ENCODE measurements at regions not wholly inside any gene's neighbourhood (a gene's known extent, or its start where the extent isn't known, plus 50 kb on each side); places are given as distances from the start of the nearest gene placed in this dataset.

DNA sequence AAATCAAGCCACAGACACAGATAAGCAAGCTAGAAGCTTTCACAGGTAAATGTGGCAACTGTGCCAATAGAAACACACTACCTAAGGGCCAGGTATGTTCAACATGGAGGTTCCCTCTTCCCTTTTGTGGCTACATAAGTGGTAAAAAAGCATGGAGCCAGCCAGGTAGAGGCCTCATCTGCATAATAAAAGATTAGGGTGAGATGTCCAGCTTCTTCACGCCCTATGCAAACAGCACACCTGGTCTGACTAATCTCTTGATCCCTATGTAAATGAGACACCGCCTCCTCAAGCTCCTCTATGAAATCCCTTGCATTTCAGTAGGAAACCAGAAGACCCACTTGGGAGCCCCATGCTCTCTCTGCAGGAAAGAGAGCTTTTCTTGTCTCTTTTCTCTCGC lies 282.2 kb downstream of the NEBL start:
- no peak overlapping the region for H3K4me3 ChIP-seq (ENCODE audit: low read depth, low read length)
- TF ChIP-seq CTCF (conservative IDR thresholded peaks at IDR 0.05; ENCODE audit: low read depth, low read length), result no peak
- DNase-seq (ENCODE audit: low read depth), result no peak

DNA sequence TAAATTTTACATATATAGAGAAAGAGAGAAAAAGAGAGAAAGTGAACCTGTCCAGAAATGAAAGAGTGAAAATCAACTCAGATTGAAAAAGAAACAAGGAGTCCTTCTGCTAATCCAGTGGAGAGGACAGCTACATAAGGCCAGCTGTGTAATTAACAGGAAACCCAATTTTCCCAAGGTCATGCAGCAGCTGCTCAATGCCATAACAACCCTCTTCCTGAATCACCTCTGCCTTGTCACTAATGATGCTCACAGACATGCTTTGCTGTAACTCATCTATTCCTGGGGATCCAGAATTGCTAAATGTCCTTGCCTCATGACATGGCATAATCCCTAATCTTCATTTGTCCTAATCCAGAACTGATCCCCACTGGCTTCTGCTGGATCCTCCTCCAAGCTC lies 288.6 kb downstream of the NEBL start:
- no peak overlapping the region for H3K4me3 ChIP-seq (ENCODE audit: low read depth, low read length)
- TF ChIP-seq CTCF (conservative IDR thresholded peaks at IDR 0.05; ENCODE audit: low read depth, low read length), result no peak
- no peak for DNase-seq (ENCODE audit: low read depth)

DNA sequence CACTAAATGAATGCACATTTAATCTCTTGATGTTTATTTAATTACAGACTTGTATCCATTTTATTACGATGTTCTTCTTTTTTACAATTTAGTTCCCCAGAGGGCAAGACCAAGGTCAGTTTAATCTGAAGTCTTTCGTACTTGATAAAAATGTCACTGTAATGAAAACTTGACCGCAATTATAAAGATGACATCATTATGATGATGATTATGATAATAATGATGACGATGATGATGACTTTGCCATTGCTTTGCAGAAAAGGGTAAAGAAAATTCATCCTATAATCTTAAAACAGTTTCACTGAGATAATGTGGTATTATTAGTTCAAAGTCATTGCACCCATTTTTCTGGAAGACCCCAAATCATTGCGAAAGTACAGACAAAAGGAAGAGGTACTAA lies 290.1 kb downstream of the NEBL start:
- H3K4me3 ChIP-seq (ENCODE audit: low read depth, low read length), result no peak overlapping the region
- no peak for DNase-seq (ENCODE audit: low read depth)
- no peak for TF ChIP-seq CTCF (conservative IDR thresholded peaks at IDR 0.05; ENCODE audit: low read depth, low read length)

DNA sequence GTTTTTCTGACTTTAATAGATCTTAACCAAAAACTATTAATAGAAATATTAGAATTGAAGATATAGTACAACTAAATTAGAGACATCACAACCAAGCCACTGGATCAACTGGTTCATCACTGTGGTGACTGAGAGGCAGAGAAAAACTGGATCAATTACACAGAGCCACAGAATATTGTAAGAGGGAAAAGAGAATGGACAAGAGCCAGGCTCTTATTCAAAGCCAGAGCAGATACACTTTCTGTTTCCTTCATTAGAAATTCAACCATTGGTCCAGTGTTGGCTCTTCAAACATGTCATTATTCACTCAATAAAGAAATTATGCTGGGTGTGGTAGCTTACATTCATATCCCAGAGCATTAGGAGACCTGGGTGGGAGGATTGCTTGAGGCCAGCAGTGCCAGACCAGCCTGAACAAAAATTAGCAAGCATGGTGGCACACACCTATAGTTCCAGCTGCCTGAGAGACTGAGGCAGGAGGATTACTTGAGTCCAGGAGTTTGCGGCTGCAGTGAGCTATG lies 295.1 kb downstream of the NEBL start:
- TF ChIP-seq CTCF (conservative IDR thresholded peaks at IDR 0.05; ENCODE audit: low read depth, low read length), result no peak
- DNase-seq (ENCODE audit: low read depth), result no peak
- H3K4me3 ChIP-seq (ENCODE audit: low read depth, low read length), result no peak overlapping the region

DNA sequence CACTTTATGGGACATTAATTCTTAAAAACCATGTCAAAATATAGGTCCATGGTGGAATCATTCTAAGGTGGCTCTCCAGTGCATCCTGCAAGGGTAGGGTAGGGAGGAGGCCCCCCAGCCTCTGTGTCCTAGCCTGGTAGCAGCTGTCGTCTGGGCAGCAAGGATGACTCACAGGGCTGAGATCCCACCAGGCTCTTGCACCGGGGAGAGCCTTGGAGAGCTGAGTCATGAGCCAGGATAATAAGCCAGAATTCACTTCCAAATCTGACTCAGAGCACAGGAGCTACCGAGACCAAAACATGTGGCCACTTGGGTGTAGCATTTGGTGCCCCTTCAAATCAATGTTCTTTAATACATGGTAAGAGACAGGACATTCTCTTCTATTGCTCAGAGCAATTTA lies 298.5 kb downstream of the NEBL start:
- no peak overlapping the region for H3K4me3 ChIP-seq (ENCODE audit: low read depth, low read length)
- TF ChIP-seq CTCF (conservative IDR thresholded peaks at IDR 0.05; ENCODE audit: low read depth, low read length), result no peak
- peak; percentile 47 for DNase-seq (ENCODE audit: low read depth)

DNA sequence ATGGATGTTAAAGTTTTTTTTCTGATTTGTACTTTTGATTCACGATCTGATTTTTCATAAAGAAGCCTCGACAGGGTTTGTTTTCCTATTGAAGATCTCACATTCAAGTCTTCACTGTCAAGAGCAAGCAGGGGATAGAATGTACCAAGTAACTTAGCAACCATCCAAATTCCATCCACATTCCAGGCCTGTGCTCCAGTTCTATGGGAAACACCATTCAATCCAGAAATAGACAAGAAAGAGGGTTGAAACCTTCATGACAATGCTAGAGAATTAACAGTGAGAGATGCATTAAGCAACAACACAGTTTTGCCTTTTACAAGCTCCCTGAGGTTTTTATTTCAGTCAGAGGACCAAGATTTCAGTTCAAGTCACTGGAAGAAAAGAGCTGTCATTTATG lies 300.2 kb downstream of the NEBL start:
- H3K4me3 ChIP-seq (ENCODE audit: low read depth, low read length), result no peak overlapping the region
- no peak for DNase-seq (ENCODE audit: low read depth)
- no peak for TF ChIP-seq CTCF (conservative IDR thresholded peaks at IDR 0.05; ENCODE audit: low read depth, low read length)

DNA sequence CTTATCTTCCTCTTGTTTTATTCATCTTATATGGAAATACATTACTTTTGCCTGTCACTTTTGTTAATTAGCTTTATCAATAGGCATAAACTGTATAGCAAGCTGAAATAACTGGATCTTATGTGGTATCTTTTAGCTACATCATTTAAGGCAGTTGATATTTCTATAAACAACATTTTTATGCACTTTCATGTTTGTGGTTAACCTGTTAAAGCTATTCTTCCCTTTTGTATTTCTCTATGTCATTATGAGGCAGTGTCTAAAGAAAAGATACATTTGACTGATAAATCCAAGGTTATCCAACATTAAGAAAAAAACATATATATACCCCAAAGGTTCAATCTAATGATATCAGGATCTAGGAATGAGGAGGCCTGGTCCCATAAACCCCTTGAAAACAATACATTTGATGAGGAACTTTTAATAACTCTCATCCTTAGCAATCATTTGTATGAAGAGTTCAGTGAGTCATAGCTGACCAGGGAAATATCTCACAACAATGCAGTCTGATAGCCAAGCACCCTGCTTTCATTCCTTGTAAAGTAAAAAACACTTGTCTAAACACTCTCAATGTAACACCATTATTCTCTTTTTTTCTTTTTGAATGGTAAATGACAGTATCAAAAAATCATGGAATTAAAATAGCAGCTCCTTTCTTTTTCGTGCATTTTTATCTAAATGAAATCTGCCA lies 300.9 kb downstream of the NEBL start:
- H3K4me3 ChIP-seq (ENCODE audit: low read depth, low read length), result no peak overlapping the region
- TF ChIP-seq CTCF (conservative IDR thresholded peaks at IDR 0.05; ENCODE audit: low read depth, low read length), result no peak
- DNase-seq (ENCODE audit: low read depth), result no peak
